ENCODE measurements at regions not wholly inside any gene's neighbourhood (a gene's known extent, or its start where the extent isn't known, plus 50 kb on each side); places are given as distances from the start of the nearest gene placed in this dataset.

DNA sequence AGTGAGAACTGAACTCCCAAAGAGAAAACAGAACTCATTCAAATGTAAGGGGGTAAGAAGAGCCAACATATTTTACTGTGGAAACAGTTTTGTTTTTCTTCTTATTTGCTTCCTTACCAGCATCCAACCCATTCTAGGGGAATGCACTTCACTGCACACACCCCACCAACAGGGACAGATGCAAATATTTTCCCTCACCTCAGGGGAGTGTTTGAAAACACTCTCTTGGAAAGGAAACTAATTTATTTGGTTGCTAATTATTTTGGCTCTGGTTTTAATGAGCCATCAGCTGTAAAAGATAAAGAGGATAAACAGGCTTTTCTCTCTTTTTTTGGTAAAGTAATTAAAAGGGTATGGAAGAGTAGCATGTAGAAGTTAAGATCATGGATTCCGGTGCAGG, 413.4 kb downstream of the MAN2A1 start:
- H3K27ac Mint-ChIP-seq (ENCODE audit: unreplicated experiment) = no peak overlapping the region
- no peaks in the 10 kb centered on the region for H3K36me3 Mint-ChIP-seq (ENCODE audit: insufficient read depth, unreplicated experiment)
- no peaks in the 10 kb centered on the region for H3K36me3 ChIP-seq (ENCODE audit: control insufficient read depth, insufficient read depth, low read length)
- intact Hi-C loops (cut with micrococcal nuclease; ENCODE audit: unreplicated experiment) = no loop called here
- DNase-seq = no peak
- H3K4me3 ChIP-seq (ENCODE audit: low read depth, low read length) = no peak overlapping the region
- no peaks in the 10 kb centered on the region for H3K4me1 Mint-ChIP-seq (ENCODE audit: low read depth, unreplicated experiment)
- H3K9me3 ChIP-seq = no peaks in the 10 kb centered on the region
- ChIA-PET CTCF (no interaction called here), POLR2A (no interaction called here)
- no peaks in the 10 kb centered on the region; the same call in 1 of the 2 replicates for H3K27me3 ChIP-seq (replicated peaks; ENCODE audit: control insufficient read depth, insufficient read depth, low read length)
- no TSS peak for BruUV-seq (replicated peaks)
- H3K4me3 Mint-ChIP-seq (ENCODE audit: unreplicated experiment) = no peak overlapping the region
- H3K9me3 Mint-ChIP-seq (ENCODE audit: unreplicated experiment) = no peaks in the 10 kb centered on the region
- TF ChIP-seq, protein P1, sequence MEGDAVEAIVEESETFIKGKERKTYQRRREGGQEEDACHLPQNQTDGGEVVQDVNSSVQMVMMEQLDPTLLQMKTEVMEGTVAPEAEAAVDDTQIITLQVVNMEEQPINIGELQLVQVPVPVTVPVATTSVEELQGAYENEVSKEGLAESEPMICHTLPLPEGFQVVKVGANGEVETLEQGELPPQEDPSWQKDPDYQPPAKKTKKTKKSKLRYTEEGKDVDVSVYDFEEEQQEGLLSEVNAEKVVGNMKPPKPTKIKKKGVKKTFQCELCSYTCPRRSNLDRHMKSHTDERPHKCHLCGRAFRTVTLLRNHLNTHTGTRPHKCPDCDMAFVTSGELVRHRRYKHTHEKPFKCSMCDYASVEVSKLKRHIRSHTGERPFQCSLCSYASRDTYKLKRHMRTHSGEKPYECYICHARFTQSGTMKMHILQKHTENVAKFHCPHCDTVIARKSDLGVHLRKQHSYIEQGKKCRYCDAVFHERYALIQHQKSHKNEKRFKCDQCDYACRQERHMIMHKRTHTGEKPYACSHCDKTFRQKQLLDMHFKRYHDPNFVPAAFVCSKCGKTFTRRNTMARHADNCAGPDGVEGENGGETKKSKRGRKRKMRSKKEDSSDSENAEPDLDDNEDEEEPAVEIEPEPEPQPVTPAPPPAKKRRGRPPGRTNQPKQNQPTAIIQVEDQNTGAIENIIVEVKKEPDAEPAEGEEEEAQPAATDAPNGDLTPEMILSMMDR (IDR thresholded peaks at IDR 0.05; ENCODE audit: insufficient read depth in 1 of 2, low read depth in 1 of 2, low read length in 1 of 2, severe bottlenecking in 1 of 2, unreplicated experiment in 1 of 2) = no peak
- H3K27me3 Mint-ChIP-seq (ENCODE audit: insufficient read depth, unreplicated experiment) = no peaks in the 10 kb centered on the region
- no peaks in the 10 kb centered on the region for H3K4me1 ChIP-seq

DNA sequence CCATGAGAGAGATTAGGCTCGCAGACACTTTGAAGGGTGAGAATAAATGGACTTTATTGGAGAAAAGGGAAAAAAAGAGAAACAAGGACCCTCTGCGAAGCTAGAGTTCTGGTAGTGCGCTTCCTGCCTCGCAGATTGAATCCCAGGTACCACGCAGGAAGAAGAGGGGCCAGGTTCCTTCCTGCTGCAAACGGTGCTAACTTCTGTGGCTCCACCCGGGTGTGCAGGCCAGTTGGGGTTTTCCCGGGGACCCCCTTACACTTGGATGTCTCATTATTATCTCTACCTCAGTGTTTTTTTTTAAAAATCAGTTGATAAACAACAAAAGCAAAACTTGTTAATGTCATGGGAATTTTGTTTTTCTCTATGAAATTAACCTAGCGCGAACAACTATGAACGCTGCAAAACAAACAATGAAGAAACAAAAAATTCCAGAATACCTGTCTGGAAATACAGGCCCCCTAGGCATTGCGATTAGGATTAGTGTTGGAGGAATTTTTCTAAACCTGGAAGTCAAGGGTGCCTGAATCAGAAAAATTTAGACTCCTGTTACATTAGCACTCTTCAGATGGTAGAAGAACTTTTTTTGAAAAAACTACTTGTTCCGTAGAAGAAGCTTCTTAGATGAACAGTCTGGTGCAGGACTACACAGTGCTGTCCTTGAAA, 414.5 kb downstream of the MAN2A1 start:
- no peaks in the 10 kb centered on the region for H3K9me3 Mint-ChIP-seq (ENCODE audit: unreplicated experiment)
- Histone ChIP-seq H3K9me3 (no peaks in the 10 kb centered on the region), H3K4me1 (no peaks in the 10 kb centered on the region), H3K27me3 (replicated peaks; ENCODE audit: control insufficient read depth, insufficient read depth, low read length) (no peaks in the 10 kb centered on the region; the same call in 1 of the 2 replicates), H3K4me3 (ENCODE audit: low read depth, low read length) (no peak overlapping the region), H3K36me3 (ENCODE audit: control insufficient read depth, insufficient read depth, low read length) (no peaks in the 10 kb centered on the region)
- TF ChIP-seq, protein P1 (IDR thresholded peaks at IDR 0.05; ENCODE audit: insufficient read depth in 1 of 2, low read depth in 1 of 2, low read length in 1 of 2, severe bottlenecking in 1 of 2, unreplicated experiment in 1 of 2) = no peak
- no peak overlapping the region for H3K4me3 Mint-ChIP-seq (ENCODE audit: unreplicated experiment)
- no TSS peak for BruUV-seq (replicated peaks)
- intact Hi-C loops (cut with micrococcal nuclease; ENCODE audit: unreplicated experiment) = no loop called here
- ChIA-PET CTCF (no interaction called here), POLR2A (no interaction called here)
- no peaks in the 10 kb centered on the region for H3K4me1 Mint-ChIP-seq (ENCODE audit: low read depth, unreplicated experiment)
- no peak overlapping the region for H3K27ac Mint-ChIP-seq (ENCODE audit: unreplicated experiment)
- H3K27me3 Mint-ChIP-seq (ENCODE audit: insufficient read depth, unreplicated experiment) = no peaks in the 10 kb centered on the region
- H3K36me3 Mint-ChIP-seq (ENCODE audit: insufficient read depth, unreplicated experiment) = no peaks in the 10 kb centered on the region
- DNase-seq = no peak

DNA sequence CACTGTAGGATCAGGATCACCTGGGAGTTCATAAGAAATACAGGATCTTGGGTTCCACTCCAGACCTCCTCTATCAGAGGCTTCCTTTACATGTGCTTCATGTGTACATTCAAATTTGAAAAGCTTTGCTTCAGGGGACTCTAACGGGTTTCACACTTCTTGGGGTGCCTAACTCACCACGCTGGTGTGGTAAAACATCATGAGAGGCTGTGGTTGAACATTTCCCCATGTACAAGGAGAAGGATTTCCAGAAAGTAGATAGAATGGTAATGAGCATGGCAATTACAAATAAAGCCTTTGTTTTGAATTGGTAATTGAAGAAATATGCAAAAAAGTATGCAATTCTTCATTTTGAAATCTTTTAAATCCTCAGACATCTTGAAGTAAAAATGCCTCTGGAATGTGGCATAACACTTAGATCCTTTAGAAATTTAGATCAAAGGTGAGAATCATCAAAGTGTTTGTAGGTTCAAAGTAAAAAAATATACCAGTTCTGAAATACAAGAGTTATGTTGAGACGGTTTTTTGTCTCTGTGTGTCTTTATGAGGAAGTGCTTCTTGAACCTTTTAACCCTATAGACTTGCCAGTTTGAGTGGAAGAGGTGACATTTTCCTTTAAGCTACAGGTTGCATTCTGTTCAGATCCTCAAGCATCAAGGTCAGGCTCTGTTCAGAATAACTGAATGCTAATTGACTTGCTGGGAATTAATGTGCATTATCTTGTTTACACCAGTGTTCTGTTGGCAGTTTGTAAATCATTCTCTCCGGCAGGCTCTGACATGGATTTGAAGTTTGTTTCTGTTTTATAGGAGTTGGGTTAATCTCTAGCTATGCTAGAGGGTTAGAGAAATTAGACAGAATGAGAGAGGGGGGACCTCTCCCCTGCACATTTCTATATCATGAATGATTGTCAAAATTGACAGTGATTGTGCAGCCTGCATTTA, 415.3 kb downstream of the MAN2A1 start:
- DNase-seq = no peak
- Mint-ChIP-seq H3K4me1 (ENCODE audit: low read depth, unreplicated experiment) (no peaks in the 10 kb centered on the region), H3K27ac (ENCODE audit: unreplicated experiment) (no peak overlapping the region), H3K27me3 (ENCODE audit: insufficient read depth, unreplicated experiment) (no peaks in the 10 kb centered on the region), H3K36me3 (ENCODE audit: insufficient read depth, unreplicated experiment) (no peaks in the 10 kb centered on the region), H3K9me3 (ENCODE audit: unreplicated experiment) (no peaks in the 10 kb centered on the region), H3K4me3 (ENCODE audit: unreplicated experiment) (no peak overlapping the region)
- intact Hi-C loops (cut with micrococcal nuclease; ENCODE audit: unreplicated experiment) = no loop called here
- POLR2A ChIA-PET = no interaction called here
- no peaks in the 10 kb centered on the region for H3K36me3 ChIP-seq (ENCODE audit: control insufficient read depth, insufficient read depth, low read length)
- no TSS peak for BruUV-seq (replicated peaks)
- H3K4me1 ChIP-seq = no peaks in the 10 kb centered on the region
- no peaks in the 10 kb centered on the region for H3K9me3 ChIP-seq
- no peak overlapping the region for H3K4me3 ChIP-seq (ENCODE audit: low read depth, low read length)
- H3K27me3 ChIP-seq (replicated peaks; ENCODE audit: control insufficient read depth, insufficient read depth, low read length) = no peaks in the 10 kb centered on the region
- TF ChIP-seq, protein P1 (IDR thresholded peaks at IDR 0.05; ENCODE audit: insufficient read depth in 1 of 2, low read depth in 1 of 2, low read length in 1 of 2, severe bottlenecking in 1 of 2, unreplicated experiment in 1 of 2) = no peak
- CTCF ChIA-PET = no interaction called here
